NCI-H2196 (cell line): ENCODE measurements at regions not wholly inside any gene's neighbourhood (a gene's known extent, or its start where the extent isn't known, plus 50 kb on each side); places are given as distances from the start of the nearest gene placed in this dataset.

Experiments used
- DNase-seq: peaks from one replicate; lab custom pipeline; 2025; ENCODE audit not compliant: unreplicated experiment; lab: John Stamatoyannopoulos, UW

GRCh38 chr1:61627365-61627764 is 97.6 kb downstream of the TM2D1 start:
- DNase-seq, result no peak

- DNase-seq, result no peak
Measured at GRCh38 chr1:61626816-61627215, 98.1 kb downstream of the TM2D1 start.

GRCh38 chr1:61623852-61624251 is 101.1 kb downstream of the TM2D1 start:
- DNase-seq, result no peak

- no peak for DNase-seq
Measured at GRCh38 chr1:61620536-61620935, 104.4 kb downstream of the TM2D1 start.

DNA sequence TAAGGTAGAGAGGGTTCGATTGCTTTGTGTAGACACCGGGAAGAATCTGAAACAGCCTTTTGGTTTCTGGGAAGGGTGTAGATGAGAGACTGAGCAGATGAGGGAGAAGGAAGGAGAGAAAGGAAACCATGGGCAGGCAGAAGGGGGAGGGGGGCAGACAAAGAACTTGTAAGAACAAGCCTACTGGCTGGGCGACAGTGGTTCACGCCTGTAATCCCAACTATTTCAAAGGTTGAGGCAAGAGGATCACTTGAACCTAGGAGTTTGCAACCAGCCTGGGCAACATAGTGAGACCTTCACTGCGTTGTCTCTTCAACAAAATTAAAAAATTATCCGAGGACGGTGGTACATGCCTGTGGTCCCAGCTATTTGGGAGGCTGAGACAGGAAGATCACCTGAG is 106.2 kb downstream of the TM2D1 start:
- DNase-seq, result no peak

DNA sequence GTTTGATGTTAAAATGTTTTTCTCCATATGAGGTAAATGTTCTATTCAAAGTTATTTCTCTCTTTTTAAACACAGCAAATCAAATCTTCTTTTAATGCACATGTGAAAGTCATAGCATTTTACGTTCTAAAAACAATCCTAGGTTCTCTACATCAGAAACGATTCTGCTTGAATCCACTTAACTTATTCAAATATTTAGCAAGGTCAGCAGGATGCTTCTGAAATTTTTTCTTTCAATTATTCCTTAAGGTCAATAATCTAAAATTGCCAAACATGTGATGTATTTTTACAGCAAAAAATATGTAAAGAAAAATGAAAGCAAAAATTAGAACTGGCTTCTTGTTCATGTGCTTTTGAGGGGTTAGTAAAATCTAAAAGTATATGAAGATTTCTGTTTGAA is 106.7 kb downstream of the TM2D1 start:
- DNase-seq, result no peak

DNA sequence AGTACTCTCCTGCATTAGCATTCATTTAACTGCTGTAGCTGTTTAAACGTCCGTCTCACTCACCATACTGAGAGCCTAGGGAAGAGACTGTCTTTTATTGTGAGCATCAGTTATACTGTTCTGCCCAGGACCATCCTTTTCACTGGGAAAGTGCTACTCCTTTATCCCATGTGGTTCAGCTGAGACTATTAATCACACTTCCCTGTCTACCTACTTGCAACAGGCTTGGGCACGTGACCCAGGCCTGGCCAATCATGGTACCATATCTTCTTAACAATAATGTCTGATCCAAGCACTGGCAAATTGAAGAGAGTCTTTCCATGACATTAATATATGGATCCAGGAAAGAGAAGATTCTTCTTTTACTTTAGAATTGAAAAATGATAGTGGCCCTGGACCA is 108.1 kb downstream of the TM2D1 start:
- DNase-seq, result no peak

DNA sequence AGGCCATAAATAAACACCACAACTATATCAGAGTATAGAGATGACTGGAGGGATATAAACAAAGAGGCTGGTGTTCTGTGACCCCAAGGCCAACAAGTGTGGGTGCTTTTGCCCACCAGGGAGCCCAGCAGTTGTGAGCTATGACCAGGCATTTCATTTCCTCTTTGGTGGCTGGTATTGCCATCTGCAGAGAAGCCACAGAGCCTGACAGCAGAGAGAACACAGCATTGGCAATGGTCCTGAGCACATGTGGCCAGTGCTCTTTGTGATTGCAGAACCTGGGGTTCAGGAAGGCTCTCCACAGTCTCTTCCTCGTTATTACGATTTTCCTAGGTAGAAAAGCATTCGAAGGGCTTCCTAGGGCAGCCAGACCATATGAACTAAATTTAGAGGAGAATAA is 112.3 kb downstream of the TM2D1 start:
- DNase-seq, result no peak

DNA sequence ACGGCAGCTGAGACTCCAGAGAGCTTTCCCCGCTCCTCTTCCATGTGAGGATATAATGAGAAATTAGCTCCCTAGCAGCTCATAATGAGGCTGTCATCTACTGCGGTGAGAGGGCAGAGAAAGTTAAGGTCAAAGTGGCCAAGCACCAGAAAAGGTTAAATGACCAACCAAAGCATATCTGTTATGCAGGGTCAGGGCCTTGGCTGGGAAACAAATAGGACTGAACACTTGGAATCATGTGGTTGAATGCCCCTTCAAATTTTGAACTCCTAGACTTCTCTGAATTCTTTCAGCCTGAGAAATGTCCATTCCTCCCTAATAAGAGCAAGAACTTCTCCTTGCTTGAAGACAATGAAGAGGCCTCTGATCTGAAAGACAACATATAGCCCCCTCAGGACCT is 115.9 kb downstream of the TM2D1 start:
- no peak for DNase-seq

DNA sequence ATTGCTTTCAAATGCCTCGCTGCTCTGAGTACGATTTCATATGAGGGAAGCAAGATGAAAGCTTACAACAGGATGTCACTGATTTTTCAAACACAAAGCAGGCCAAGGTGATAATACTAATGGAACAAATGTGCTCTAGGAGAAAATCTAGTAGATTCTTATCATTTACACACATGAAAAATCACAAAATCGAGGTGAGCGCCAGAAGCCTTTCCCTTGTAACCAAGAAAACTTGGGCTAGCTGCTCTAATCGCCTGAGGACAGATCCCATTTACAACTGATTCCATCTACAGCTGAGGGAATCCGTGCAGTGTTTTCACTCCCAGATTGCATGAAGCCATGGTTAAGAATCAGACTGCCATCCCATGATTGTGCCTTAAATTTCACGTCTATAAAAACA is 117.5 kb downstream of the TM2D1 start:
- no peak for DNase-seq

DNA sequence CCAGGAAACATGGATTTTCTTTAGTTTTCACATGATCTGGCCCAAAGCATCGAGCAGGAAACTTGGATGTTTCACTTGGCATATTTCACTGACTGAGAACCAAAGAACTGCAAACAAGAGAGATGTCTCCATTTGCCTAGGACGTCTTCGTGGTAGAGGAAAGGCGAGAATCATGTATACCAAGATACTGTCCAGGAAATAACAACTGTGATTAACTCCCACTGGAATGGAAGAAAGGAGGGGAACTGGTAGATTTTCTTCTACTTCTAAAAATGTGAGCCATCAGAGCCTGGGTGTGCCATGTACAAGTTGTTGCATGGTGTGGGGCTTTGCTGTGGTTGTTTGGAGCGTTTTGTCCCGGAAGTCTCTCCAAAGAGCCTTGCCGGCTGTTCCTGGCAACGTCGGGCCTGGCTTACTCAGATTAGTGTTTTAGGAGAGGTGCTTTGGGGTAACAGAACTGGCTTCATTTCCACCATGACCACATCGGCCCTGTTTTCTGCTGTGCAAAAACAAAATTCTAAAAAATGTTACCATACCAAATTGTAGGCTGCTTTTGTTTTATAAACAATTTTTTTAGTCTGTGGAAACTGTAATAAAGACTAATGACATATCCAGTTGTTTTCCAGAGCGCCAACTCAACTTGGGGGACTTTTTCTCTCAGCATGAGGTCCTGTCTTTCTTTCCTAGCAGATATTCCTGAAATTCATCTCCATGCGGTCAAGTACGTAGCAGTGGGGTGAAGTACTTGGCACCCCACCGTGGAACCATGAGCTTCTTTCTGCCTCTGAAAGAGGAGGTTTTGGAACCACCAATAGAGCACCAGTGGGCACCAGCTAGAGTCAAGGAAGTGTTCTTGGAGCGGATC is 118.3 kb downstream of the TM2D1 start:
- DNase-seq, result no peak

DNA sequence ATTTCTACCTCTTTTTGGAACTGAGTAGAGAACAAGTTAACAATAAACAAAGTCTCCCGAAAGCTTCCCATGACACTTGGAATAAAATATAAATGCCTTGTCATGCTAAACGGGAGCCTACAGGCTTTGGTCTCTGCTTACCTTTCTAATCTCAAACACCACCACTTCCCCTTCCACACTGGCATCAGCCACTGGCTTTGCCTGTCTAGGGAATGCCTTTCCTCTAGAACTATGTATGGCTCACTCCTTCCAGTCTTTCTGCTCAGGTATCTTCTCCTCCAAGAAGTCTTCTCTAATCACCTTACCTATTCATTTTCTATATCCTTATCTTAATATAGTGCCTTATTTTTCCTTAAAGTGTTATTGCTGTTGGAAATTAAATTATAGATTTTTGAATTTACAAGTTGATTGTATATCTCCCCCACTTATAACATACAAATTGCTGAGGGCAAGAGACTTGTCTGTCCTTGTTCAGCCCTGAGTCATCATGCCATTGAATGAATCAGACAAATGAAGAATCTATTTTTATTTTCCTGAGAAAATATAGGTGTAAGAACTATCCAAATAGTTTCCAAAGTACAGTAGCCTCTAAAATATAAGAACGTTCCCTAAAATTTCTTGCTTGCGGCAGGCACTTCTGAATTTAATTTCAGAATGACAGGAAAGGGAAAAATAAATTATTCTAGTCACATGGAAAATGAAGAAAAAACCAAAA is 119.2 kb downstream of the TM2D1 start:
- no peak for DNase-seq

GRCh38 chr1:61604684-61605083 is 120.3 kb downstream of the TM2D1 start:
- DNase-seq, result no peak

DNA sequence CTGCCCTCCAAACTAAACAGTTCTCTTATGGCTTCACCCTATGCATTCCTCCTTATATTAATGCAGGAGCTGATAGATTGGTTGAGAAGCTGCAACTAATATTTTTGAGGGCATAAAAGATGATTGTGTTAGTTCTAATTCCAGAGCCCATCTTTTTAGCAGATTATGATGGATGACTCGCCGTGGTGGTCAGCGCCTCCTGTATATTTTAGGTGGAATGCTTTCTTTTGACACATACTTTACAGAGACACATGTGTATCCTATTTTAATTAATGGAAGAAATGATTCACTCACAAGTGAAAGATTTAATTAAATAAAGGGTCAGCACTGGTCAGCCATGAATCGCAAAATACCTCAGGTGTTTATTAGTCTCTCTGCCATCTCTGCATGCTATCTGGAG is 120.7 kb downstream of the TM2D1 start:
- DNase-seq, result no peak

- DNase-seq, result no peak
Measured at GRCh38 chr1:61602663-61603062, 122.3 kb downstream of the TM2D1 start.

DNA sequence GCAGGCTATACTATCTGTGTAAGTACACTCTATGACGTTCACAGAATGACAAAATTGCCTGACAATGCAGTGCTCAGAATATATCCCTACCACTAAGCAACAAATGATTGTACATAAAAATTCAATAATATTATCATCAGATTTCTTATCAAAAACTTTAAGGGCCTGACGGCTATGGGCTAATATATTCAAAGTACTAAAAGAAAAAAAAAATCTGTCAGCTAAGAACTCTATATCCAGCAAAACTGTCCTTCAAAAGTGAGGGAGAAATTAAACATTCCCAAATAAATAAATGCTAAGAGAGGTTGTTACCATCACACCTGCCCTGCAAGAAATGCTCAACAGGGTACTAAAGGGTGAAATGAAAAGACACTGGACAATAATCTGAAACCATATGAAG is 127.3 kb downstream of the TM2D1 start:
- DNase-seq, result no peak

DNA sequence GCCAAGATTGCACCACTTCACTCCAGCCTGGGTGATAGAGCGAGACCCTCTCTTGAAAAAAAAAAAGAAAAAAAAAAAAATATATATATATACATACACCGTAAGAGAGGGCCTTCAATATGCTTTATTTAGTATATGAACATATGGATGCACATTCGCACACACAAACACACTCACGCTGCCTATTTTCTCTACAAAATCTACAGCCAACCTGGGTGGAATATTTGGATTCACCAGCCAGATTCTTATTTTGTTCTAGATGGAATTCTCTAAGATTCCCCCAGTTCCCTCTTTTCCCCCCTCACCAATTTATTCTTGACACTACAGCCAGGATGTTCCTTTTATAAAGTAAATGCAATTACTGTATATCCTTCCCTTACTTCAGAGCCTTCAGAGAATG is 131.6 kb downstream of the TM2D1 start:
- DNase-seq, result no peak

- no peak for DNase-seq
Measured at GRCh38 chr1:61591351-61591750, 133.6 kb downstream of the TM2D1 start.

DNA sequence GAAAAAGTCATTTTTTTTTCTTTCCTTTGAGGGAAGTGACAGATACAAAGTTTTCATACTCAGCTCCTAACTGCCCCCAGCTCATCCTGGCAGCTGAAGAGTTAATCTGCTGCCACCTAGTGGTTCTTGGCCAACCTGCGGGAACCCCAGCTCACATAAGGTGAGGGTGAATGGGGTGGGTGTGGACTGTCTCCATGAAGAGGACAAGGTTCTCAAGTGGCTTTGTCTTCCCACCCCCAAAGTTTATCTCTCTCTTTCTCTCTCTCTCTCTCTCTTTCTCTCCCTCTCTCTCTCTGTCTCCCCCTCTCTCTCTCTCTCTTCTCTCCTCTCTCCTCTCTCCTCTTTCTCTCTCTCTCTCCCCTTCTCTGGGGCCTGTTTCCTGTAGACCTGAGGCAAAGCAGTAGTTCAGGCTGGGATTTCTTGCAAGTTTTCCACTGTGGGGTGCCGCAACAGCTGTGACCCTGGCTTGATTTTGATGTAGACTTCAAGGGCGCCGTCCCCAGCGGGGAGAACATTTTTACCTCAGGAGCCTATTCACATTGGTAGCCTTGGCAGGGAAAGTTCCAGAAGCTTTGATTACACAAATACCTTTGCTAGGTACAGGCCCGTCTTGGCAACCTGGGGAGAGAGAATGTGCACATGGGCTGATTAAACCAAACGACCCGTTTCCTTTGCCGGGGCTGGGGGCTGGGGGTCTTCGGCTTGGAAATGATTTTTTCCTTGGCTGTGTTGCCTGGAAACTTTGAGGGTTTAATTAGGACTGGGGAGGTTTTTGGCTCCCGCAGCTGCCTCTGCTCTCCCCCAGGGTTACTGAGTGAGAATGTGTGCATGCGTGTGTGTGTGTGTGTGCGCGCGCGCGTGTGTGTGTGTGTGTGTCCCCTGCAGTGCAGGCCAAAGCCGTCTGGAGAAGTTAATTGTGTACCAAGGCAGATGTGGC is 135.9 kb downstream of the TM2D1 start:
- peak; percentile 70 for DNase-seq

DNA sequence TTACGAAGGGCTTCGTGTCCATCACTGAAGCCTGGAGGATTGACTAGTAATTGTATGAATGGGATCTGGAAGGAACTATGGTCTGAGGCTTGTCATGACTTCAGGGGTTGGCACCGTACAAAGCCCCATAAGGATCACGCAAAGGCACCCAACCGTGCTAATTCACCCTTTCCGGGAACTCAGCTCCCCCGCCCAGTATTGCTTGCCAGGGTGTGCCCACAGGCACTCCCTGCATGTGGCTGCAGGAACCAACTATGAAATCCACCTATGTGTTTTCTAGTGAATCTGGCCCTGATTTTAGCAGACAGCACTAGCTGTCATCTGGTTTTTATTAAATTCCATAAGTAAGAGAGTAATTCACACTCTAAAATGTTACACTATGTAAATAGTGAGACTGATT is 139.2 kb downstream of the TM2D1 start:
- DNase-seq, result no peak

DNA sequence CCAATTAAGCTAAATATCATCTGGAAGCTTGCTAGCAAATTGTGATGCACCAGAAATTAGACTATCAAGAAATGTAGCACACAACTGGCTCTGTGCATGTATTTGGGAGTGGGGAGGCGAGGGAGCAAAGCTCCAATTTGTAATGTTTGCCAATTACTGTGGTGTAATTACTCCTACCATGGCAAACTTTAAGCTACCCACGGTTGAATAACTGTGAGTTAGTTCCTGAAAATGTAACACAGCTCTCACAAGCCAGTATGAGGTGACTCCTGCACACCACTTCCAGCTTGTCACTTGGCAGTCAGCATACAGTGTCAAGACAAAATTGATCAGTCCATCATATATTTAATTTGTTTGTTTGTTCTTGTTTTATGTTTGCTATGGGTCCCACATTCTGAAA is 141.2 kb downstream of the TM2D1 start:
- DNase-seq, result no peak
